H1 (cell line): ENCODE measurements at regions not wholly inside any gene's neighbourhood (a gene's known extent, or its start where the extent isn't known, plus 50 kb on each side); places are given as distances from the start of the nearest gene placed in this dataset.

ENCODE experiments used
- CTCF ChIA-PET: fragments of 300-600 bp; sonication (Branson Sonifier 250); formaldehyde crosslinking; loops from one replicate; lab custom pipeline; 2021; ENCODE audit not compliant: partially characterized antibody; lab: Charles Lee
- POLR2A ChIA-PET: fragments of 300-600 bp; sonication (Branson Sonifier 250); formaldehyde crosslinking; loops from one replicate; lab custom pipeline; 2021; ENCODE audit warnings: inconsistent platforms; ENCODE audit not compliant: partially characterized antibody; lab: Charles Lee
- DNase-seq, 2 experiments: peaks; one replicate each; pipeline versions ENCODE4 v3.0.0 to v3.0.0-alpha.2; 2010 to 2022; ENCODE audit warnings: low spot score in 2 of 2, low read depth in 1 of 2, mixed read lengths in 1 of 2
- FAIRE-seq: peaks from 2 replicates; lab custom pipeline; 2011; peaks lifted over from hg19 to GRCh38; lab: Jason Lieb, UNC
- H2AFZ ChIP-seq: 2 replicates; pipeline ENCODE4 v1.8.1; 2012; ENCODE audit warnings: low read length, inconsistent platforms
- H2AK5ac ChIP-seq: 2 replicates; pipeline ENCODE4 v1.6.1; 2013; ENCODE audit warnings: low read depth, low read length
- H2BK120ac ChIP-seq: replicated peaks from 2 replicates; pipeline ENCODE3; 2013; ENCODE audit warnings: low read depth, low read length, inconsistent platforms
- H2BK12ac ChIP-seq: 2 replicates; pipeline ENCODE4 v1.6.1; 2013; ENCODE audit warnings: low read depth, low read length
- H2BK15ac ChIP-seq: 2 replicates; pipeline ENCODE4 v1.6.1; 2013; ENCODE audit warnings: low read length
- H2BK20ac ChIP-seq: 2 replicates; pipeline ENCODE4 v1.6.1; 2013; ENCODE audit warnings: low read length
- H2BK5ac ChIP-seq: 2 replicates; pipeline ENCODE4 v1.6.1; 2013; ENCODE audit warnings: low read depth, low read length
- H3K14ac ChIP-seq: 2 replicates; pipeline ENCODE4 v1.6.1; 2013; ENCODE audit warnings: inconsistent platforms; ENCODE audit not compliant: insufficient read length
- H3K18ac ChIP-seq: 2 replicates; pipeline ENCODE4 v1.6.1; 2013; ENCODE audit warnings: low read length; ENCODE audit errors: extremely low read depth
- H3K23ac ChIP-seq: 2 replicates; pipeline ENCODE4 v1.6.1; 2013; ENCODE audit warnings: inconsistent platforms; ENCODE audit not compliant: insufficient read length
- H3K23me2 ChIP-seq: 2 replicates; pipeline ENCODE4 v1.6.1; 2013; ENCODE audit warnings: low read depth, low read length
- H3K27ac ChIP-seq: 2 replicates; pipeline ENCODE4 v1.6.1; 2011; ENCODE audit warnings: low read depth, low read length, inconsistent platforms
- H3K27me3 ChIP-seq, 4 experiments: replicated peaks in 1 of 4; 1 replicate in 1 of 4; 2 replicates in 3 of 4; pipeline versions ENCODE4 v1.6.1 to v1.8.1; 2011 to 2013; ENCODE audit warnings: low read length in 3 of 4, mild to moderate bottlenecking in 3 of 4, inconsistent platforms in 2 of 4, mixed read lengths in 2 of 4, moderate library complexity in 1 of 4; ENCODE audit not compliant: control insufficient read depth in 3 of 4, insufficient read depth in 3 of 4; ENCODE audit errors: extremely low read depth in 1 of 4
- H3K36me3 ChIP-seq, 4 experiments: 2 replicates each; pipeline versions ENCODE4 v1.6.1 to v1.8.1; 2011 to 2013; ENCODE audit warnings: mild to moderate bottlenecking in 4 of 4, low read length in 3 of 4, moderate library complexity in 2 of 4, control low read depth in 1 of 4, inconsistent platforms in 1 of 4; ENCODE audit not compliant: insufficient read depth in 4 of 4, control insufficient read depth in 2 of 4
- H3K4ac ChIP-seq: replicated peaks from 2 replicates; pipeline ENCODE3; 2013; ENCODE audit warnings: low read length, low read depth, mixed read lengths, inconsistent platforms; ENCODE audit not compliant: insufficient read length
- H3K4me1 ChIP-seq, 4 experiments: replicated peaks in 1 of 4; 1 replicate in 1 of 4; 2 replicates in 3 of 4; pipeline versions ENCODE4 v1.6.1 to v1.8.1; 2011 to 2013; ENCODE audit warnings: low read length in 3 of 4, inconsistent platforms in 2 of 4, mixed read lengths in 1 of 4; ENCODE audit not compliant: insufficient read depth in 4 of 4, control insufficient read depth in 3 of 4
- H3K4me2 ChIP-seq, 2 experiments: 2 replicates each; pipeline versions ENCODE4 v1.6.1 to v1.8.1; 2011 to 2013; ENCODE audit warnings: low read depth in 2 of 2, low read length in 2 of 2, control low read depth in 1 of 2, inconsistent platforms in 1 of 2, mild to moderate bottlenecking in 1 of 2; ENCODE audit not compliant: insufficient read depth in 1 of 2
- H3K4me3 ChIP-seq, 4 experiments: fragments of 200-600, 300-600 bp in 1 of 4; sonication (generic), shearing (Covaris generic), sonication (Bioruptor Twin) in 1 of 4; 2 replicates each; pipeline versions ENCODE4 v1.5.1 to v1.8.1; 2011 to 2016; ENCODE audit warnings: low read length in 4 of 4, low read depth in 3 of 4, control low read depth in 2 of 4, inconsistent platforms in 2 of 4, mild to moderate bottlenecking in 2 of 4, mixed read lengths in 1 of 4, moderate library complexity in 1 of 4; ENCODE audit not compliant: insufficient read depth in 2 of 4; ENCODE audit errors: extremely low read depth in 1 of 4
- H3K56ac ChIP-seq: replicated peaks from 2 replicates; pipeline ENCODE3; 2013; ENCODE audit warnings: low read depth, mild to moderate bottlenecking, mixed read lengths, low read length, inconsistent platforms; ENCODE audit not compliant: insufficient read length
- H3K79me1 ChIP-seq: 2 replicates; pipeline ENCODE4 v1.6.1; 2013; ENCODE audit warnings: low read depth, low read length, control low read depth
- H3K79me2 ChIP-seq, 2 experiments: 2 replicates each; pipeline versions ENCODE4 v1.6.1 to v1.8.1; 2012 to 2013; ENCODE audit warnings: low read length in 2 of 2, mild to moderate bottlenecking in 2 of 2, inconsistent platforms in 1 of 2; ENCODE audit not compliant: insufficient read depth in 2 of 2, control insufficient read depth in 1 of 2
- H3K9ac ChIP-seq, 4 experiments: replicated peaks in 1 of 4; 1 replicate in 1 of 4; 2 replicates in 3 of 4; pipeline versions ENCODE4 v1.6.1 to v1.8.1; 2011 to 2013; ENCODE audit warnings: low read depth in 3 of 4, low read length in 3 of 4, control low read depth in 2 of 4, mild to moderate bottlenecking in 2 of 4, moderate library complexity in 2 of 4, inconsistent platforms in 1 of 4; ENCODE audit errors: extremely low read depth in 1 of 4
- H3K9me3 ChIP-seq, 2 experiments: 2 replicates each; pipeline versions ENCODE4 v1.6.1 to v1.8.1; 2012 to 2013; ENCODE audit warnings: mild to moderate bottlenecking in 2 of 2, moderate library complexity in 2 of 2, control low read depth in 1 of 2, inconsistent platforms in 1 of 2, low read depth in 1 of 2, low read length in 1 of 2, mixed read lengths in 1 of 2; ENCODE audit not compliant: insufficient read depth in 2 of 2
- H4K20me1 ChIP-seq, 2 experiments: replicated peaks in 1 of 2; 2 replicates each; pipeline versions ENCODE3 to v1.8.1; 2011 to 2013; ENCODE audit warnings: inconsistent platforms in 2 of 2, low read length in 2 of 2, mild to moderate bottlenecking in 1 of 2; ENCODE audit not compliant: insufficient read depth in 2 of 2, control insufficient read depth in 1 of 2
- H4K5ac ChIP-seq: 2 replicates; pipeline ENCODE4 v1.6.1; 2013; ENCODE audit warnings: low read length, low read depth, mixed read lengths, inconsistent platforms; ENCODE audit not compliant: insufficient read length
- H4K8ac ChIP-seq: 2 replicates; pipeline ENCODE4 v1.8.0; 2013; ENCODE audit warnings: mild to moderate bottlenecking, moderate library complexity, low read length, inconsistent platforms; ENCODE audit not compliant: insufficient read depth; ENCODE audit errors: extremely low read depth
- H4K91ac ChIP-seq: replicated peaks from 2 replicates; pipeline ENCODE3; 2013; ENCODE audit warnings: low read length, mixed read lengths, inconsistent platforms; ENCODE audit not compliant: insufficient read length
- EGR1 ChIP-seq: IDR thresholded peaks from 2 replicates; pipeline ENCODE4 v1.6.1; 2011; ENCODE audit warnings: low read depth, low read length, borderline replicate concordance
- EP300 ChIP-seq, 2 experiments: IDR thresholded peaks; 1 replicate in 1 of 2; 2 replicates in 1 of 2; pipeline ENCODE4 v1.6.1; 2011 to 2012; ENCODE audit warnings: low read depth in 2 of 2, low read length in 2 of 2, mild to moderate bottlenecking in 2 of 2, borderline replicate concordance in 1 of 2, inconsistent platforms in 1 of 2, moderate library complexity in 1 of 2
- EZH2 ChIP-seq: fragments of 200-600 bp; sonication (generic); IDR thresholded peaks from 2 replicates; pipeline ENCODE4 v1.7.1; 2012; ENCODE audit warnings: low read depth, mild to moderate bottlenecking, moderate library complexity, low read length, inconsistent platforms; ENCODE audit not compliant: severe bottlenecking
- KDM4A ChIP-seq: IDR thresholded peaks from one replicate; pipeline ENCODE4 v1.7.1; 2012; ENCODE audit warnings: low read depth, mild to moderate bottlenecking, moderate library complexity, low read length, inconsistent platforms; ENCODE audit not compliant: severe bottlenecking
- POLR2A ChIP-seq, 2 experiments: IDR thresholded peaks; 1 replicate in 1 of 2; 2 replicates in 1 of 2; pipeline ENCODE4 v1.6.1; 2011; ENCODE audit warnings: low read depth in 2 of 2, low read length in 2 of 2, mild to moderate bottlenecking in 2 of 2; ENCODE audit errors: control extremely low read depth in 1 of 2
- TEAD4 ChIP-seq: IDR thresholded peaks from 2 replicates; pipeline ENCODE4 v1.6.1; 2012; ENCODE audit warnings: low read depth, low read length, inconsistent platforms, mixed read lengths
- WGBS, 2 experiments: shearing (Covaris generic) in 1 of 2; methylation state at CpG; one replicate each; pipeline versions ENCODE4 v1.1.6 to v1.1.7; 2013 to 2015; ENCODE audit warnings: low lambda C conversion rate in 2 of 2, mixed read lengths in 2 of 2, inconsistent platforms in 1 of 2, low coverage in 1 of 2, missing lambda C conversion rate in 1 of 2; ENCODE audit not compliant: insufficient replicate concordance in 2 of 2, insufficient coverage in 1 of 2, insufficient read length in 1 of 2; ENCODE audit errors: extremely low coverage in 1 of 2, missing lambda C conversion rate in 1 of 2; 5-methylcytosine and 5-hydroxymethylcytosine counted together

DNA sequence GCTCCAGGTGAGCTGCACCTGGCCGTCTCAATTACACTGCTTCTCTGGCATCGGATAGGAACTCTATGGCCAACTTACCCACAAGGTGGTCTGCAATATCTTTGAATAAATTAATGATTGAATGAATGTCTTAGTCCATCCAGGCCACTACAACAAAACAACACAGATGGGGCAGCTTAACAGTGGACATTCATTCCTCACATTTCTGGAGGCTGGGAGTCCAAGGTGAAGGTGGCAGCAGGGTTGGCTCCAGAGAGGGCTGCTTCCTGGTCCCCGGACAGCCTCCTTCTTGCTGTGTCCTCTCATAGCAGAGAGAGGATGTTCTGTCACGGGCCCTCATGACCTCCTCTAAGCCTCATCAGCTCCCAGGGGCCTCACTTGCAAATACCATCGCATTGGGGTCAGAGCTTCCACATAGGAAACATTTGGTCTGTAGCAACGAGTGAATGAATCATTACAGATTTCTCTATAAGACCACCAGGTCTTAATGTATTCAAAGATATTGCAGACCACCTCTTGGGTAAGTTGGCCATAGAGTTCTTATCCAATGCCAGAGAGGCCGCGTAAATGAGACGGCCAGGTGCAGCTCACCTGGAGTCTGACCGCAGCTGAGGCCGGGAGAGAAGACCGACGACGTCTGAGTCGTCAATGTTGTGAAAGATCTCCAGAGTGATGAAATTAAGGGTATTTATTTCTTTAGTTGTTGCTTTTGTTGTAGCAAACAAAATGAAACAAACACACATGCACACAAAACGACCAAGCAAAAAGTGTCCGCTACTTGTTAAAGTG is 182.7 kb upstream of the C14orf180 start:
- DNase-seq: no peak
- no peak overlapping the region for H3K18ac ChIP-seq
- no peaks in the 10 kb centered on the region for H3K4me1 ChIP-seq
- H3K56ac ChIP-seq: no peak overlapping the region
- H3K9ac ChIP-seq: no peak overlapping the region
- H3K4me3 ChIP-seq: no peak overlapping the region
- no peak overlapping the region for H4K5ac ChIP-seq
- H4K8ac ChIP-seq: no peak overlapping the region
- no peak for TF ChIP-seq POLR2A (IDR thresholded peaks at IDR 0.05; ENCODE audit: control extremely low read depth in 1 of 2, low read depth in 2 of 2, low read length in 2 of 2)
- TF ChIP-seq EP300 (IDR thresholded peaks at IDR 0.05; ENCODE audit: borderline replicate concordance in 1 of 2, low read depth in 2 of 2, low read length in 2 of 2): no peak
- TF ChIP-seq EZH2: no peak
- no peak for TF ChIP-seq EGR1
- no peak for TF ChIP-seq KDM4A
- no peak for TF ChIP-seq TEAD4
- TF ChIP-seq, all 59 proteins: peak for 0
- Histone ChIP-seq H3K9me3 (peaks cover 9 to 10% of the 10 kb centered on the region in 2 experiments; a peak in 2 of 4 replicates), H4K91ac (no peak overlapping the region), H3K4me2 (no peak overlapping the region), H3K36me3 (no peaks in the 10 kb centered on the region), H3K27ac (no peak overlapping the region), H2BK120ac (no peak overlapping the region), H3K79me1 (no peaks in the 10 kb centered on the region), H3K23ac (no peak overlapping the region), H3K27me3 (no peaks in the 10 kb centered on the region), H3K14ac (no peak overlapping the region), H2AFZ (no peak overlapping the region), H3K23me2 (no peaks in the 10 kb centered on the region), H3K79me2 (no peaks in the 10 kb centered on the region), H2BK15ac (no peak overlapping the region), H2AK5ac (no peak overlapping the region), H3K4ac (no peak overlapping the region), H2BK5ac (no peak overlapping the region), H2BK20ac (no peak overlapping the region), H2BK12ac (no peak overlapping the region), H4K20me1 (no peaks in the 10 kb centered on the region)
- no peak for FAIRE-seq
- ChIA-PET POLR2A (interaction anchor here (0.6 kb wide), 1 partner anchor 482 kb away, joined by 3 read pairs; no protein-coding TSS in a partner anchor), CTCF (interaction anchor here (1.2 to 1.3 kb wide), 2 partner anchors 56 to 112 kb away, joined by 3 to 4 read pairs; no protein-coding TSS in a partner anchor)
- WGBS, 2 experiments: 82% methylated on average over 17 of the region's 17 CpGs; no CpG with 5 or more reads in 1 of the 2 experiments
